K562 (cell line): ENCODE measurements at regions not wholly inside any gene's neighbourhood (a gene's known extent, or its start where the extent isn't known, plus 50 kb on each side); places are given as distances from the start of the nearest gene placed in this dataset.

Source experiments
- CTCF ChIP-seq, 3 experiments: IDR thresholded peaks in 2 of 3; conservative IDR thresholded peaks in 1 of 3; 2 replicates each; pipeline ENCODE4 v1.5.1; 2011 to 2012; ENCODE audit warnings: low read length in 3 of 3, mild to moderate bottlenecking in 3 of 3, control low read depth in 2 of 3, improper control_type of control experiment in 1 of 3, inconsistent platforms in 1 of 3, low read depth in 1 of 3, mixed read lengths in 1 of 3, moderate library complexity in 1 of 3; ENCODE audit not compliant: insufficient read depth in 2 of 3
- ELK1 ChIP-seq: sonication (generic); formaldehyde crosslinking; IDR thresholded peaks from 2 replicates; pipeline ENCODE4 v1.8.1; 2022; ENCODE audit warnings: missing genetic modification reagents
- ESRRA ChIP-seq: fragments of 450-650 bp; IDR thresholded peaks from 2 replicates; pipeline ENCODE4 v1.6.1; 2014; ENCODE audit warnings: low read depth, mild to moderate bottlenecking, moderate library complexity, borderline replicate concordance
- JUNB ChIP-seq: fragments of 450-650 bp; formaldehyde crosslinking; conservative IDR thresholded peaks from 2 replicates; pipeline ENCODE4 v1.4.0; 2020; ENCODE audit warnings: mild to moderate bottlenecking
- PRDM10 ChIP-seq: fragments of 450-650 bp; IDR thresholded peaks from 2 replicates; pipeline ENCODE4 v1.6.1; 2018; ENCODE audit not compliant: partially characterized antibody
- RAD21 ChIP-seq, 2 experiments: fragments of 250-450 bp in 1 of 2; fragments of 450-650 bp in 1 of 2; sonication (Bioruptor Pico) in 1 of 2; formaldehyde crosslinking in 1 of 2; IDR thresholded peaks in 1 of 2; conservative IDR thresholded peaks in 1 of 2; 2 replicates each; pipeline versions ENCODE4 v1.4.0 to v1.8.0; 2020 to 2022; ENCODE audit warnings: mild to moderate bottlenecking in 2 of 2, moderate library complexity in 1 of 2
- RBBP5 ChIP-seq: fragments of 200-600 bp; sonication (generic); IDR thresholded peaks from 2 replicates; pipeline ENCODE4 v1.6.1; 2012; ENCODE audit warnings: borderline replicate concordance, mild to moderate bottlenecking, low read length, control low read depth, inconsistent platforms; ENCODE audit not compliant: insufficient read depth, poor library complexity, severe bottlenecking
- RNF2 ChIP-seq: sonication (generic); IDR thresholded peaks from 2 replicates; pipeline ENCODE4 v1.6.1; 2016
- TARDBP ChIP-seq: fragments of 450-650 bp; IDR thresholded peaks from 2 replicates; pipeline ENCODE4 v1.6.1; 2016
- U2AF2 ChIP-seq: fragments of 200-400 bp; formaldehyde crosslinking; optimal IDR thresholded peaks from 2 replicates; pipeline ENCODE3; 2017; ENCODE audit warnings: low read depth, mild to moderate bottlenecking, low read length
- TF ChIP-seq, protein P1 (sequence below): fragments of 200-800 bp; sonication (Bioruptor generic); IDR thresholded peaks from 2 replicates; pipeline ENCODE4 v1.6.1; 2017; ENCODE audit warnings: missing genetic modification characterization, missing compliant biosample characterization
- TF ChIP-seq, protein P2 (sequence below): sonication (generic); formaldehyde crosslinking; IDR thresholded peaks from 2 replicates; pipeline ENCODE4 v1.8.1; 2023; ENCODE audit warnings: mild to moderate bottlenecking, missing genetic modification reagents

DNA sequence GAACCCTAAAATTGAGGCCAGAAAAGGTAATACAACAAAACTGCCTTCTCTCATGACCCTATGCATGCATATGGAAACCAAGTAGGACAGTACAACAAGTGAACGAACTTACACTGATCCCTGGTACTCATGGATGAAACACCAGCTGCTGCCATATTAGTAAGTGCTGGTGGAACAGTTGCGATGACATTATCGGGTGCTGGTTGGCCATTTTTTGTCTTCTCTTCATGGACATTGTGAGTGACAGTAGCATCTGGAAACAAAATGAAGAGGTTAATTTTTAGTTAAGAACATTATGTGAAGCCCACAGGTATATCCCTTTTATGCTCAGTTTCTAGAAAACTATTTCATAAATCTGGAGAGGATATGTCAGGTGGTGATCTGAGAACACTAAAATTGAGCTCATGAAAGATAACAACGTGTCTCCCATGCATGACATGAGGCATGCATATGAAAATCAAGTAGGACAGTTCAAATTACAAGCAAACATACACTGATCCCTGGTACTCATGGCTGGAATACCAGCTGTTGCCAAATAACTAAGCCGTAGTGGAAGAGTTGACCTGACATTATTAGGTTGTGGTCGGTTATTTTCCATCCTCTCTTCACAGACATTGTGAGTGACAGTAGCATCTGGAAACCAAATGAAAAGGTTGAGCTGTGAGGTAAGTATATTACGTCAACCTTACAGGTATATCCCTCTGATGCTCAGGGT is 74.2 kb upstream of the CT45A1 start:
- TF ChIP-seq ESRRA (no peak), RAD21 (CRISPR knock-in tag; conservative IDR thresholded peaks at IDR 0.05 in 1 of 2, IDR thresholded peaks at IDR 0.05 in 1 of 2) (no peak), CTCF (IDR thresholded peaks at IDR 0.05 in 2 of 3, conservative IDR thresholded peaks at IDR 0.05 in 1 of 3; ENCODE audit: insufficient read depth in 2 of 3, low read depth in 1 of 3, low read length in 3 of 3) (no peak), RNF2 (no peak), TARDBP (no peak), JUNB (CRISPR knock-in tag) (no peak), ELK1 (CRISPR knock-in tag) (no peak), U2AF2 (no peak), RBBP5 (no peak), PRDM10 (no peak)
- TF ChIP-seq, protein P1, sequence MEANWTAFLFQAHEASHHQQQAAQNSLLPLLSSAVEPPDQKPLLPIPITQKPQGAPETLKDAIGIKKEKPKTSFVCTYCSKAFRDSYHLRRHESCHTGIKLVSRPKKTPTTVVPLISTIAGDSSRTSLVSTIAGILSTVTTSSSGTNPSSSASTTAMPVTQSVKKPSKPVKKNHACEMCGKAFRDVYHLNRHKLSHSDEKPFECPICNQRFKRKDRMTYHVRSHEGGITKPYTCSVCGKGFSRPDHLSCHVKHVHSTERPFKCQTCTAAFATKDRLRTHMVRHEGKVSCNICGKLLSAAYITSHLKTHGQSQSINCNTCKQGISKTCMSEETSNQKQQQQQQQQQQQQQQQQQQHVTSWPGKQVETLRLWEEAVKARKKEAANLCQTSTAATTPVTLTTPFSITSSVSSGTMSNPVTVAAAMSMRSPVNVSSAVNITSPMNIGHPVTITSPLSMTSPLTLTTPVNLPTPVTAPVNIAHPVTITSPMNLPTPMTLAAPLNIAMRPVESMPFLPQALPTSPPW (CRISPR knock-in tag): no peak
- TF ChIP-seq, protein P2, sequence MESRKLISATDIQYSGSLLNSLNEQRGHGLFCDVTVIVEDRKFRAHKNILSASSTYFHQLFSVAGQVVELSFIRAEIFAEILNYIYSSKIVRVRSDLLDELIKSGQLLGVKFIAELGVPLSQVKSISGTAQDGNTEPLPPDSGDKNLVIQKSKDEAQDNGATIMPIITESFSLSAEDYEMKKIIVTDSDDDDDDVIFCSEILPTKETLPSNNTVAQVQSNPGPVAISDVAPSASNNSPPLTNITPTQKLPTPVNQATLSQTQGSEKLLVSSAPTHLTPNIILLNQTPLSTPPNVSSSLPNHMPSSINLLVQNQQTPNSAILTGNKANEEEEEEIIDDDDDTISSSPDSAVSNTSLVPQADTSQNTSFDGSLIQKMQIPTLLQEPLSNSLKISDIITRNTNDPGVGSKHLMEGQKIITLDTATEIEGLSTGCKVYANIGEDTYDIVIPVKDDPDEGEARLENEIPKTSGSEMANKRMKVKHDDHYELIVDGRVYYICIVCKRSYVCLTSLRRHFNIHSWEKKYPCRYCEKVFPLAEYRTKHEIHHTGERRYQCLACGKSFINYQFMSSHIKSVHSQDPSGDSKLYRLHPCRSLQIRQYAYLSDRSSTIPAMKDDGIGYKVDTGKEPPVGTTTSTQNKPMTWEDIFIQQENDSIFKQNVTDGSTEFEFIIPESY (CRISPR knock-in tag): no peak
